ENCODE measurements at regions not wholly inside any gene's neighbourhood (a gene's known extent, or its start where the extent isn't known, plus 50 kb on each side); places are given as distances from the start of the nearest gene placed in this dataset.
"Not testable (repeated sequence)": the region's sequence is repeated elsewhere in the genome, so short reads cannot be mapped to it uniquely, and the experiment has no call there.

DNA sequence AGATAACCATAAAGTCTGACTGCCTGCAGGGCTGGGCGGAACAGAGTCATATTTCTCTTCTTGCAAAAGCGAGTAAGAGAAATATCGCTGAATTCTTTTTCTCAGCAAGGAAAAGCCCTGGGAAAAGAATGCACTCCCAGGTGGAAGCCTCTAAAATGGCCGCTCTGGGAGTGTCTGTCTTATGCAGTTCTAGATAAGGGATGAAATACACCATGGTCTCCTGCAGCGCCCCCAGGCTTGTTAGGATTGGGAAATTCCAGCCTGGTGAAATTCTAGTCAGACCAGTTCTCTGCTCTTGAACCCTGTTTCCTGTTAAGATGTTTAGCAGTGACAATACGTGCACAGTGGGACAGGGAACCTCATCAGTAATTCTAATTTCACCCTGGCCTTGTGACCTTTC lies 362.2 kb downstream of the GJA1 start:
- not testable (repeated sequence) for H3K4me3 ChIP-seq (ENCODE audit: low read length); H3K27me3 ChIP-seq (ENCODE audit: control insufficient read depth, insufficient read depth, low read length); H3K4me1 ChIP-seq (ENCODE audit: control insufficient read depth, insufficient read depth, low read length); H3K36me3 ChIP-seq (ENCODE audit: control insufficient read depth, insufficient read depth, low read length); DNase-seq; H3K27ac ChIP-seq (ENCODE audit: low read length)
- H3K9me3 ChIP-seq (replicated peaks; ENCODE audit: control insufficient read depth, low read depth, low read length): peaks cover 10% of the 10 kb centered on the region
- WGBS (ENCODE audit: insufficient coverage): 93% methylated on average over 5 of the region's 6 CpGs

DNA sequence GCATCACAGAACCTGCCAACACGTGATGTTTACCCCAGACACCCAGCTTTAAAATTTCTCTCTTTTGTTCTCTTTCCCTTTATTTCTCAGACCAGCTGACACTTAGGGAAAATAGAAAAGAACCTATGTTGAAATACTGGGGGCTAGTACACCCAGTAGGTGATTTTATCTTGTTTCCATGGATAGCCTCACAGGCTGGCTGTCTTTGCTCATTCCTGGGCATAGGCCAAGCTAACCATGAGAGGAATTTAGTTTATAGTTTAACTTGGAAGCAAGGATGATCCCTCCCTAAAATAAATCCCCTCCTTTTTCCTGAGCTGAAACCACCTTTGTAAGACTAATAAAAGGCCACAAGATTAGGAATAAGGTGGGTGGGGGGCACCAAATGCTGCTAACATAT lies 362.7 kb downstream of the GJA1 start:
- not testable (repeated sequence) for DNase-seq; H3K4me3 ChIP-seq (ENCODE audit: low read length); H3K27me3 ChIP-seq (ENCODE audit: control insufficient read depth, insufficient read depth, low read length); H3K36me3 ChIP-seq (ENCODE audit: control insufficient read depth, insufficient read depth, low read length); H3K27ac ChIP-seq (ENCODE audit: low read length); H3K4me1 ChIP-seq (ENCODE audit: control insufficient read depth, insufficient read depth, low read length)
- H3K9me3 ChIP-seq (replicated peaks; ENCODE audit: control insufficient read depth, low read depth, low read length): peaks cover 10% of the 10 kb centered on the region
- WGBS (ENCODE audit: insufficient coverage): 100% methylated on average over 1 of the region's 1 CpG

GRCh38 chr6:121799574-121799973 lies 364.1 kb downstream of the GJA1 start:
- Histone ChIP-seq H3K4me1 (ENCODE audit: control insufficient read depth, insufficient read depth, low read length) (no peaks in the 10 kb centered on the region), H3K36me3 (ENCODE audit: control insufficient read depth, insufficient read depth, low read length) (no peaks in the 10 kb centered on the region), H3K9me3 (replicated peaks; ENCODE audit: control insufficient read depth, low read depth, low read length) (peaks cover 10% of the 10 kb centered on the region)

GRCh38 chr6:121800047-121800446 lies 364.6 kb downstream of the GJA1 start:
- H3K9me3 ChIP-seq (replicated peaks; ENCODE audit: control insufficient read depth, low read depth, low read length): peaks cover 10% of the 10 kb centered on the region
- WGBS (ENCODE audit: insufficient coverage): no CpG with 5 or more reads among the region's 1 CpG
- DNase-seq: no peak
- no peak overlapping the region for H3K27ac ChIP-seq (ENCODE audit: low read length)
- no peaks in the 10 kb centered on the region for H3K27me3 ChIP-seq (ENCODE audit: control insufficient read depth, insufficient read depth, low read length)
- H3K4me3 ChIP-seq (ENCODE audit: low read length): no peak overlapping the region
- no peaks in the 10 kb centered on the region for H3K4me1 ChIP-seq (ENCODE audit: control insufficient read depth, insufficient read depth, low read length)
- H3K36me3 ChIP-seq (ENCODE audit: control insufficient read depth, insufficient read depth, low read length): no peaks in the 10 kb centered on the region

More at GRCh38 chr6:121799574-121799973, 364.1 kb downstream of the GJA1 start:
- DNase-seq: no peak
- Histone ChIP-seq H3K4me3 (ENCODE audit: low read length) (no peak overlapping the region), H3K27me3 (ENCODE audit: control insufficient read depth, insufficient read depth, low read length) (no peaks in the 10 kb centered on the region), H3K27ac (ENCODE audit: low read length) (no peak overlapping the region)

DNA sequence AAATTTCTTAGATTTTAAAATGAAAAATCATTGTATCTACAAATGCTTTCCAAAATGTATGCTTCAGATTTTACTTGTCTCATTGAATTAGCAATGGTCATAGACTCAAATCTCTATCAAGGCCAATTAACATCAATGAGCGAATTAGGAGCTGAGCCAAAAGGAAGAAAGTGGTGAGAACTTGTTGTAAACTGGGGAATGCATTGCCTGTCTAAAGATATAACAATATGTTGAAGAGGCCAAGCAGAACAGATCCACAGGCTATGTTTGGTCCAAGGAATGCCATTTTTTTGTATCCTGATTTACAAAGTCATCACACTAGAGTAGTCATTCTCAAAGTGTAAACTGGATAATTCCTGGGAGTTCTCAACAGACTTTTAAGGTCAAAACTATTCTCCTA lies 370.7 kb downstream of the GJA1 start:
- H3K27me3 ChIP-seq (ENCODE audit: control insufficient read depth, insufficient read depth, low read length): no peaks in the 10 kb centered on the region
- H3K36me3 ChIP-seq (ENCODE audit: control insufficient read depth, insufficient read depth, low read length): no peaks in the 10 kb centered on the region
- DNase-seq: no peak
- peaks cover 3% of the 10 kb centered on the region for H3K9me3 ChIP-seq (replicated peaks; ENCODE audit: control insufficient read depth, low read depth, low read length)
- no peak overlapping the region for H3K4me3 ChIP-seq (ENCODE audit: low read length)
- no peak overlapping the region for H3K27ac ChIP-seq (ENCODE audit: low read length)
- no peaks in the 10 kb centered on the region for H3K4me1 ChIP-seq (ENCODE audit: control insufficient read depth, insufficient read depth, low read length)
- no CpG with 5 or more reads among the region's 1 CpG for WGBS (ENCODE audit: insufficient coverage)

DNA sequence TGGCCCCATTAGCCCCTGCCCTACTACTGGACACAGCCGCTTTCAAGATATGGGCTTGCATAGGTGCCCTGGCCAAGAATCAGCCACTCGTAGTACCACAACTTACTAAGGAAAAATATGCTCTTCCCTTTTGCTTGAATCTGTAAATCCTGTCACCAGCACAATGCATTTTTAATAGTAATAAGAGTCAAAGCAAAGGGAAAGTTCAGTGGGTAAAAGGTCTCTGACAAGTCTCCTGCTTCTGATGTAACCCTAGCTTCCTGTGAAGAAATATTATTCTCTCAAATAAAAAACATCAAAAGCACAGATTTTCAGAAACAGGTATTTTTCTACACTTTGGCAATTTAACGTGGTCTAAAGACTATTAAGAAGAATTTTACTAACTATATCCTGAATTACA lies 373.8 kb downstream of the GJA1 start:
- Histone ChIP-seq H3K4me1 (ENCODE audit: control insufficient read depth, insufficient read depth, low read length) (no peaks in the 10 kb centered on the region), H3K9me3 (replicated peaks; ENCODE audit: control insufficient read depth, low read depth, low read length) (no peaks in the 10 kb centered on the region), H3K36me3 (ENCODE audit: control insufficient read depth, insufficient read depth, low read length) (no peaks in the 10 kb centered on the region), H3K27me3 (ENCODE audit: control insufficient read depth, insufficient read depth, low read length) (no peaks in the 10 kb centered on the region), H3K4me3 (ENCODE audit: low read length) (no peak overlapping the region), H3K27ac (ENCODE audit: low read length) (no peak overlapping the region)
- DNase-seq: no peak
- 100% methylated on average over 1 of the region's 3 CpGs for WGBS (ENCODE audit: insufficient coverage)

- DNase-seq: no peak
- Histone ChIP-seq H3K9me3 (replicated peaks; ENCODE audit: control insufficient read depth, low read depth, low read length) (no peaks in the 10 kb centered on the region), H3K36me3 (ENCODE audit: control insufficient read depth, insufficient read depth, low read length) (no peaks in the 10 kb centered on the region), H3K27me3 (ENCODE audit: control insufficient read depth, insufficient read depth, low read length) (no peaks in the 10 kb centered on the region), H3K4me3 (ENCODE audit: low read length) (no peak overlapping the region), H3K4me1 (ENCODE audit: control insufficient read depth, insufficient read depth, low read length) (no peaks in the 10 kb centered on the region), H3K27ac (ENCODE audit: low read length) (no peak overlapping the region)
- WGBS (ENCODE audit: insufficient coverage): 100% methylated on average over 3 of the region's 7 CpGs
Observed at GRCh38 chr6:121810158-121811032, 374.9 kb downstream of the GJA1 start.

GRCh38 chr6:121811106-121811505 lies 375.7 kb downstream of the GJA1 start:
- WGBS (ENCODE audit: insufficient coverage): 80% methylated on average over 1 of the region's 3 CpGs
- no peak overlapping the region for H3K27ac ChIP-seq (ENCODE audit: low read length)
- no peaks in the 10 kb centered on the region for H3K27me3 ChIP-seq (ENCODE audit: control insufficient read depth, insufficient read depth, low read length)
- no peak for DNase-seq
- no peaks in the 10 kb centered on the region for H3K9me3 ChIP-seq (replicated peaks; ENCODE audit: control insufficient read depth, low read depth, low read length)
- H3K4me1 ChIP-seq (ENCODE audit: control insufficient read depth, insufficient read depth, low read length): no peaks in the 10 kb centered on the region
- H3K36me3 ChIP-seq (ENCODE audit: control insufficient read depth, insufficient read depth, low read length): no peaks in the 10 kb centered on the region
- no peak overlapping the region for H3K4me3 ChIP-seq (ENCODE audit: low read length)

DNA sequence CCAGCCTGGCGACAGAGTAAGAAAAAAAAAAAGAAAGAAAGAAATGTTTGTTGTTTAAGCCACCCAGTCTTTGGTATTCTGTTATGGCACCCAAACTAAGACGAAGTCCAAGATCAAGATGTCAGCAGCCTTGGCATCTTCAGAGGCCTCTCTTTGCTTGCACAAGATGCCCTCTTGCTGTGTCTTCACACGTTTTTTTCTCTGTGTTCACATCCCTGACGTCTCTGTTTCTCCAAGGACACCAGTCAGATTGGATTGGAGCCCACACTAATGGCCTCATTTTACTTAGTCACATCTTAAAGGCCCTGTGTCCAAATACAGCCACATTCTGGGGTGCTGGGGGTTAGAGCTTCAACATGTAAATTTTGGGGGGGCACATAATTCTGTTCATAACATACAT lies 380.9 kb downstream of the GJA1 start:
- H3K4me3 ChIP-seq (ENCODE audit: low read length): no peak overlapping the region
- no peak overlapping the region for H3K27ac ChIP-seq (ENCODE audit: low read length)
- peaks cover 3% of the 10 kb centered on the region for H3K9me3 ChIP-seq (replicated peaks; ENCODE audit: control insufficient read depth, low read depth, low read length)
- H3K27me3 ChIP-seq (ENCODE audit: control insufficient read depth, insufficient read depth, low read length): no peaks in the 10 kb centered on the region
- H3K36me3 ChIP-seq (ENCODE audit: control insufficient read depth, insufficient read depth, low read length): no peaks in the 10 kb centered on the region
- DNase-seq: no peak
- 72% methylated on average over 3 of the region's 4 CpGs for WGBS (ENCODE audit: insufficient coverage)
- H3K4me1 ChIP-seq (ENCODE audit: control insufficient read depth, insufficient read depth, low read length): no peaks in the 10 kb centered on the region

DNA sequence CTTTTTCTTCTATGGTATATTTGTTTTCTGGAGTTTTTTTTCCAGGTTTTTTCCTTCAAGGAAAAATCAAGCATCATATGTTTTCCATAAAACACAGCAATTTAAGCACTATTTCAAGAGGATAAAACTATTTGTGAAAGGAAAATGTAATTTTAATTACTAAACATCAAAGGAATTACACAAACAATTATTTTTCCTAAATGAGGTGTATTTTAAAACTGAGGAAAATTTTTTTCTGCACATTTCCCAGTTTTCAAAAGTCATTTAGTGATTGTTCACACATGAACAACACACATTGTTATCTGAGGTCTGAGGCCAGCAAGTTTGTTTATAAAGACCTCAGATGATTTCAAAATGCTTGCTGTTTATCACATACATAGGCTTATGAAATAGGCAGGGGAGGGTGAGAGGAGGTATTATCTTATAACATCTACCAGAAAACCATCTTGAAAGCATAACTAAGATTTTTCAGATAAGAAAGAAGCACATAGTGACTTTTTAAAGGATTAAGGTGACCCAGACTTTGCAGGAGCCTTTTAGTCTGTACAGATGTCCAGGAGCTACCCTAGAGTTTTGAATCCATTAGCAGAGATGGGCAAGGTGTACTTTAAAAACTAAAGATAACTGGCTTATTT lies 381.6 kb downstream of the GJA1 start:
- H3K36me3 ChIP-seq (ENCODE audit: control insufficient read depth, insufficient read depth, low read length): no peaks in the 10 kb centered on the region
- H3K9me3 ChIP-seq (replicated peaks; ENCODE audit: control insufficient read depth, low read depth, low read length): peaks cover 3% of the 10 kb centered on the region
- DNase-seq: no peak
- H3K4me1 ChIP-seq (ENCODE audit: control insufficient read depth, insufficient read depth, low read length): no peaks in the 10 kb centered on the region
- H3K4me3 ChIP-seq (ENCODE audit: low read length): no peak overlapping the region
- no peaks in the 10 kb centered on the region for H3K27me3 ChIP-seq (ENCODE audit: control insufficient read depth, insufficient read depth, low read length)
- no peak overlapping the region for H3K27ac ChIP-seq (ENCODE audit: low read length)
